HepG2 (cell line): ENCODE measurements at regions not wholly inside any gene's neighbourhood (a gene's known extent, or its start where the extent isn't known, plus 50 kb on each side); places are given as distances from the start of the nearest gene placed in this dataset.

Source experiments
- ATAC-seq: fragments of 200-7000 bp; cut with Tn5 transposase; 3 replicates; pipeline ENCODE4 v1.9.1; 2020; ENCODE audit warnings: mild to moderate bottlenecking, moderate library complexity
- BruUV-seq: library from RNA; stranded (reverse); fragments of 400-500 nt; replicated peaks from 2 replicates; lab custom pipeline; 2021; lab: Mats Ljungman, UMichigan
- CTCF ChIA-PET: fragments of 300-600 bp; formaldehyde crosslinking; extraction: SDS; loops from one replicate; lab custom pipeline; 2021; ENCODE audit warnings: low total read pairs, inconsistent platforms, low intra/inter-chr PET ratio; lab: Yijun Ruan, JAX
- POLR2A ChIA-PET: fragments of 350-600 bp; sonication (Branson Sonifier 250); formaldehyde crosslinking; loops from one replicate; lab custom pipeline; 2020; ENCODE audit warnings: antibody characterized with exemption, inconsistent platforms; lab: Yijun Ruan, JAX
- DNase-seq: peaks from one replicate; pipeline ENCODE4 v3.0.0-alpha.2; 2015; ENCODE audit warnings: low spot score
- FAIRE-seq: peaks from 3 replicates; lab custom pipeline; 2011; peaks lifted over from hg19 to GRCh38; lab: Jason Lieb, UNC
- H2AFZ ChIP-seq: one replicate; pipeline ENCODE4 v1.6.1; 2011; ENCODE audit warnings: low read length, inconsistent platforms
- H3K27ac ChIP-seq: fragments of 300-600 bp; 3 replicates; pipeline ENCODE4 v1.8.0; 2011; ENCODE audit warnings: mixed run types, mild to moderate bottlenecking, mixed read lengths, low read length, inconsistent platforms; ENCODE audit not compliant: insufficient read depth; ENCODE audit errors: extremely low read length
- H3K27me3 ChIP-seq, 2 experiments: fragments of 200-600 bp in 1 of 2; 2 replicates in 1 of 2; 3 replicates in 1 of 2; pipeline versions ENCODE4 v1.6.0 to v1.8.0; 2011; ENCODE audit warnings: low read length in 2 of 2, mild to moderate bottlenecking in 2 of 2, moderate library complexity in 2 of 2, inconsistent platforms in 1 of 2; ENCODE audit not compliant: insufficient read depth in 2 of 2, control insufficient read depth in 1 of 2
- H3K36me3 ChIP-seq, 2 experiments: fragments of 200-600 bp in 1 of 2; replicated peaks in 1 of 2; 2 replicates in 1 of 2; 3 replicates in 1 of 2; pipeline versions ENCODE4 v1.5.1 to v1.8.0; 2011; ENCODE audit warnings: low read length in 2 of 2, inconsistent platforms in 1 of 2; ENCODE audit not compliant: insufficient read depth in 2 of 2, control insufficient read depth in 1 of 2
- H3K4me1 ChIP-seq: 2 replicates; pipeline ENCODE4 v1.5.1; 2012; ENCODE audit warnings: low read length, inconsistent platforms; ENCODE audit not compliant: insufficient read depth
- H3K4me2 ChIP-seq: 2 replicates; pipeline ENCODE4 v1.6.0; 2011; ENCODE audit warnings: low read depth, low read length, inconsistent platforms
- H3K4me3 ChIP-seq, 3 experiments: fragments of 200-600 bp in 1 of 3; sonication (generic), shearing (Covaris generic) in 1 of 3; replicated peaks in 1 of 3; 2 replicates each; pipeline ENCODE4 v1.5.1; 2011 to 2016; ENCODE audit warnings: low read length in 3 of 3, inconsistent platforms in 2 of 3, low read depth in 2 of 3, mild to moderate bottlenecking in 2 of 3, control low read depth in 1 of 3, mixed read lengths in 1 of 3; ENCODE audit not compliant: insufficient read depth in 1 of 3
- H3K79me2 ChIP-seq: one replicate; pipeline ENCODE4 v1.6.1; 2011; ENCODE audit warnings: low read length, inconsistent platforms; ENCODE audit not compliant: insufficient read depth
- H3K9ac ChIP-seq: 2 replicates; pipeline ENCODE4 v1.6.0; 2011; ENCODE audit warnings: mild to moderate bottlenecking, low read depth, low read length, inconsistent platforms; ENCODE audit not compliant: insufficient read depth
- H3K9me3 ChIP-seq: 2 replicates; pipeline ENCODE4 v1.5.1; 2012; ENCODE audit warnings: mild to moderate bottlenecking, low read length
- H4K20me1 ChIP-seq: 2 replicates; pipeline ENCODE4 v1.6.0; 2011; ENCODE audit warnings: inconsistent platforms, mild to moderate bottlenecking, low read length, moderate library complexity; ENCODE audit not compliant: insufficient read depth
- BCL3 ChIP-seq: sonication (generic); formaldehyde crosslinking; IDR thresholded peaks from 2 replicates; pipeline ENCODE4 v1.5.1; 2020; ENCODE audit warnings: mild to moderate bottlenecking, missing genetic modification reagents, moderate library complexity
- IKZF1 ChIP-seq: fragments of 450-650 bp; IDR thresholded peaks from 2 replicates; pipeline ENCODE4 v1.7.1; 2016
- JUND ChIP-seq: sonication (generic); formaldehyde crosslinking; IDR thresholded peaks from 2 replicates; pipeline ENCODE4 v1.8.0; 2022; ENCODE audit warnings: mild to moderate bottlenecking, missing genetic modification reagents
- MXD1 ChIP-seq: sonication (generic); formaldehyde crosslinking; IDR thresholded peaks from 2 replicates; pipeline ENCODE4 v1.4.0; 2020; ENCODE audit warnings: mild to moderate bottlenecking, missing genetic modification reagents
- RFXANK ChIP-seq: IDR thresholded peaks from 2 replicates; pipeline ENCODE4 v1.6.1; 2016
- SMARCC2 ChIP-seq: fragments of 450-650 bp; IDR thresholded peaks from 2 replicates; pipeline ENCODE4 v1.6.1; 2017; ENCODE audit warnings: antibody characterized with exemption, mild to moderate bottlenecking
- TBP ChIP-seq: sonication (generic); formaldehyde crosslinking; IDR thresholded peaks from 2 replicates; pipeline ENCODE4 v1.5.0; 2020; ENCODE audit warnings: missing genetic modification reagents
- ZNF10 ChIP-seq: sonication (generic); formaldehyde crosslinking; IDR thresholded peaks from 2 replicates; pipeline ENCODE4 v1.4.0; 2020; ENCODE audit warnings: mild to moderate bottlenecking, low read depth, missing genetic modification reagents, borderline replicate concordance
- ZNF205 ChIP-seq: IDR thresholded peaks from 2 replicates; pipeline ENCODE4 v1.6.1; 2018; ENCODE audit warnings: missing biosample characterization, missing genetic modification reagents
- ZNF224 ChIP-seq: sonication (generic); formaldehyde crosslinking; IDR thresholded peaks from 2 replicates; pipeline ENCODE4 v1.5.0; 2020; ENCODE audit warnings: mild to moderate bottlenecking, missing genetic modification reagents
- ZNF564 ChIP-seq: sonication (generic); formaldehyde crosslinking; IDR thresholded peaks from 2 replicates; pipeline ENCODE4 v1.8.1; 2023; ENCODE audit warnings: mild to moderate bottlenecking, missing genetic modification reagents
- ZNF616 ChIP-seq: sonication (generic); formaldehyde crosslinking; IDR thresholded peaks from 2 replicates; pipeline ENCODE4 v1.5.0; 2020; ENCODE audit warnings: low read depth, mild to moderate bottlenecking, missing genetic modification reagents
- WGBS: methylation state at CpG from one replicate; pipeline ENCODE4 v1.1.6; 2017; ENCODE audit warnings: low lambda C conversion rate; 5-methylcytosine and 5-hydroxymethylcytosine counted together
- in situ Hi-C: cut with HindIII; loops from 2 replicates; pipeline ENCODE4 v1.10.0; 2017; ENCODE audit warnings: low pct_unique_long_range_greater_than_20kb; ENCODE audit not compliant: extremely low pct_ligation_motif_present
- intact Hi-C: fragments of 100-400 bp; cut with micrococcal nuclease; formaldehyde crosslinking; loops from one replicate; pipeline ENCODE4 v1.10.0; 2022; ENCODE audit not compliant: unreplicated experiment
- TF ChIP-seq, protein P1 (sequence below): sonication (generic); formaldehyde crosslinking; IDR thresholded peaks from 2 replicates; pipeline ENCODE4 v1.5.0; 2020; ENCODE audit warnings: mild to moderate bottlenecking, missing genetic modification reagents
- TF ChIP-seq, protein P2 (sequence below): sonication (generic); formaldehyde crosslinking; IDR thresholded peaks from 2 replicates; pipeline ENCODE4 v1.4.0; 2020; ENCODE audit warnings: missing genetic modification reagents

DNA sequence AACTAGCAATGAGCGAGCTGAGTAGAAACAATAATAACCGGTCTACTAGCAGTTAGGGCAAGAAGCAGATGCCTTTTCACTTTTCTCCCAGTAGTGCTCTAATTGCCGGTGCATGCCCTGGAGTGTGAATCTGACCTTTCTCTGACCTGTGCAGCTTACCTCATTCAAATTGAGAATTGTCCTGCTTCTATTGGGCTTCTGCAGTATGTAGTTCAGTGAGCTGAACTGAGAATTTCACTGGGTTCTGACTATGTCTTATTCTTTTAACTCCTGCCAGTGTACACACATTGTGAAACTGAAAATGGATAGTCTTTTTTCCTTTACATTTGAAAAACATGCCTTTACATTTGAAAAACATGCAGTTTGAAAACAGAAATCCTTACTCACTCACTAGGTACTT, 157.9 kb upstream of the GRM3 start:
- no peak overlapping the region for H3K27ac ChIP-seq
- H3K9ac ChIP-seq = no peak overlapping the region
- no peak for FAIRE-seq
- WGBS = 0% methylated on average over 3 of the region's 3 CpGs
- H3K27me3 ChIP-seq = no peaks in the 10 kb centered on the region
- no peaks in the 10 kb centered on the region for H3K36me3 ChIP-seq
- no peaks in the 10 kb centered on the region for H3K9me3 ChIP-seq
- intact Hi-C loops = no loop called here
- in situ Hi-C loops = no loop called here
- no peak overlapping the region for H3K4me2 ChIP-seq
- no peak for ATAC-seq
- POLR2A ChIA-PET = no interaction called here
- CTCF ChIA-PET = no interaction called here
- BruUV-seq = no TSS peak
- no peak for TF ChIP-seq ZNF564 (CRISPR knock-in tag)
- no peak for TF ChIP-seq ZNF224
- TF ChIP-seq BCL3 (CRISPR knock-in tag) = no peak
- TF ChIP-seq JUND (CRISPR knock-in tag) = no peak
- no peak for TF ChIP-seq TBP
- TF ChIP-seq ZNF205 (CRISPR knock-in tag) = no peak
- no peak for TF ChIP-seq SMARCC2
- no peak for TF ChIP-seq IKZF1
- TF ChIP-seq, protein P1, sequence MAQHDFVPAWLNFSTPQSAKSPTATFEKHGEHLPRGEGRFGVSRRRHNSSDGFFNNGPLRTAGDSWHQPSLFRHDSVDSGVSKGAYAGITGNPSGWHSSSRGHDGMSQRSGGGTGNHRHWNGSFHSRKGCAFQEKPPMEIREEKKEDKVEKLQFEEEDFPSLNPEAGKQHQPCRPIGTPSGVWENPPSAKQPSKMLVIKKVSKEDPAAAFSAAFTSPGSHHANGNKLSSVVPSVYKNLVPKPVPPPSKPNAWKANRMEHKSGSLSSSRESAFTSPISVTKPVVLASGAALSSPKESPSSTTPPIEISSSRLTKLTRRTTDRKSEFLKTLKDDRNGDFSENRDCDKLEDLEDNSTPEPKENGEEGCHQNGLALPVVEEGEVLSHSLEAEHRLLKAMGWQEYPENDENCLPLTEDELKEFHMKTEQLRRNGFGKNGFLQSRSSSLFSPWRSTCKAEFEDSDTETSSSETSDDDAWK (CRISPR knock-in tag) = no peak
- no peak for TF ChIP-seq RFXANK
- TF ChIP-seq MXD1 = no peak
- no peak for TF ChIP-seq ZNF10
- TF ChIP-seq, protein P2, sequence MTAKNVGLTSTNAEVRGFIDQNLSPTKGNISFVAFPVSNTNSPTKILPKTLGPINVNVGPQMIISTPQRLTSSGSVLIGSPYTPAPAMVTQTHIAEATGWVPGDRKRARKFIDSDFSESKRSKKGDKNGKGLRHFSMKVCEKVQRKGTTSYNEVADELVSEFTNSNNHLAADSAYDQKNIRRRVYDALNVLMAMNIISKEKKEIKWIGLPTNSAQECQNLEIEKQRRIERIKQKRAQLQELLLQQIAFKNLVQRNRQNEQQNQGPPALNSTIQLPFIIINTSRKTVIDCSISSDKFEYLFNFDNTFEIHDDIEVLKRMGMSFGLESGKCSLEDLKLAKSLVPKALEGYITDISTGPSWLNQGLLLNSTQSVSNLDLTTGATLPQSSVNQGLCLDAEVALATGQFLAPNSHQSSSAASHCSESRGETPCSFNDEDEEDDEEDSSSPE (CRISPR knock-in tag) = no peak
- no peak for TF ChIP-seq ZNF616 (CRISPR knock-in tag)
- no peaks in the 10 kb centered on the region for H4K20me1 ChIP-seq
- no peaks in the 10 kb centered on the region for H3K4me1 ChIP-seq
- H3K79me2 ChIP-seq = no peaks in the 10 kb centered on the region
- no peak for DNase-seq
- H3K4me3 ChIP-seq = no peak overlapping the region
- no peak overlapping the region for H2AFZ ChIP-seq
